Lower leg skin (tissue), 3 donors: ENCODE measurements at regions not wholly inside any gene's neighbourhood (a gene's known extent, or its start where the extent isn't known, plus 50 kb on each side); places are given as distances from the start of the nearest gene placed in this dataset.

ENCODE experiments used
- CTCF ChIP-seq, 3 donors: fragments of 450-650 bp; IDR thresholded peaks; one replicate each; pipeline ENCODE4 v1.5.1; 2016; ENCODE audit warnings: antibody characterized with exemption in 3 of 3, mild to moderate bottlenecking in 3 of 3, moderate library complexity in 2 of 3
- POLR2A ChIP-seq, 2 donors: fragments of 450-650 bp; IDR thresholded peaks; one replicate each; pipeline ENCODE4 v1.6.1; 2016 to 2017; ENCODE audit warnings: antibody characterized with exemption in 2 of 2, mild to moderate bottlenecking in 1 of 2, moderate library complexity in 1 of 2

- TF ChIP-seq POLR2A (IDR thresholded peaks at IDR 0.05), result no peak
- TF ChIP-seq CTCF (IDR thresholded peaks at IDR 0.05), result no peak
These were observed 573.5 kb downstream of the RNF144A start for GRCh38 chr2:7490672-7491071.
